NCI-H774 (cell line): ENCODE measurements at regions not wholly inside any gene's neighbourhood (a gene's known extent, or its start where the extent isn't known, plus 50 kb on each side); places are given as distances from the start of the nearest gene placed in this dataset.

Source experiments
- DNase-seq: peaks from one replicate; lab custom pipeline; 2025; lab: John Stamatoyannopoulos, UW

- DNase-seq, result no peak
Observed at GRCh38 chr7:116420003-116420402, 79.5 kb upstream of the CAV2 start.

GRCh38 chr7:116421298-116421697, 78.2 kb upstream of the CAV2 start:
- DNase-seq, result no peak

- DNase-seq, result no peak
Observed at GRCh38 chr7:116422683-116423082, 76.9 kb upstream of the CAV2 start.

- DNase-seq, result no peak
Observed at GRCh38 chr7:116423499-116423898, 76.0 kb upstream of the CAV2 start.

- DNase-seq, result no peak
Observed at GRCh38 chr7:116425647-116426209, 73.8 kb upstream of the CAV2 start.

- DNase-seq, result no peak
Observed at GRCh38 chr7:116426428-116427156, 72.9 kb upstream of the CAV2 start.

GRCh38 chr7:116429986-116430619, 69.4 kb upstream of the CAV2 start:
- DNase-seq, result no peak

GRCh38 chr7:116431787-116432526, 67.6 kb upstream of the CAV2 start:
- no peak for DNase-seq

GRCh38 chr7:116432527-116432916, 67.0 kb upstream of the CAV2 start:
- no peak for DNase-seq

- no peak for DNase-seq
Observed at GRCh38 chr7:116433246-116433645, 66.3 kb upstream of the CAV2 start.

- no peak for DNase-seq
Observed at GRCh38 chr7:116434820-116435341, 64.7 kb upstream of the CAV2 start.

GRCh38 chr7:116436305-116436826, 63.2 kb upstream of the CAV2 start:
- no peak for DNase-seq

- no peak for DNase-seq
Observed at GRCh38 chr7:116438267-116438666, 61.3 kb upstream of the CAV2 start.

GRCh38 chr7:116439005-116439404, 60.5 kb upstream of the CAV2 start:
- no peak for DNase-seq

- DNase-seq, result no peak
Observed at GRCh38 chr7:116439841-116440549, 59.5 kb upstream of the CAV2 start.

GRCh38 chr7:116441534-116441933, 58.0 kb upstream of the CAV2 start:
- DNase-seq, result no peak

GRCh38 chr7:116443101-116443523, 56.4 kb upstream of the CAV2 start:
- no peak for DNase-seq

GRCh38 chr7:116443646-116444045, 55.9 kb upstream of the CAV2 start:
- DNase-seq, result no peak

GRCh38 chr7:116445447-116446211, 53.9 kb upstream of the CAV2 start:
- DNase-seq, result no peak

GRCh38 chr7:116446212-116446855, 53.2 kb upstream of the CAV2 start:
- DNase-seq, result no peak
